GM12878 (cell line): ENCODE measurements at regions not wholly inside any gene's neighbourhood (a gene's known extent, or its start where the extent isn't known, plus 50 kb on each side); places are given as distances from the start of the nearest gene placed in this dataset.

Source experiments
- POLR2AphosphoS5 ChIP-seq: IDR thresholded peaks from 2 replicates; pipeline ENCODE4 v1.6.1; 2011; ENCODE audit warnings: mild to moderate bottlenecking, low read length, inconsistent platforms
- STAT1 ChIP-seq: fragments of 450-650 bp; conservative IDR thresholded peaks from 2 replicates; pipeline ENCODE4 v1.6.1; 2014; ENCODE audit warnings: antibody characterized with exemption, mild to moderate bottlenecking
- TF ChIP-seq, protein P1 (sequence below): fragments of 450-650 bp; formaldehyde crosslinking; IDR thresholded peaks from 2 replicates; pipeline ENCODE4 v1.4.0; 2022; ENCODE audit warnings: mild to moderate bottlenecking, moderate library complexity
- TF ChIP-seq, protein P2 (sequence below): IDR thresholded peaks from 2 replicates; pipeline ENCODE4 v1.6.1; 2012; ENCODE audit warnings: improper control_type of control experiment, low read depth, low read length; ENCODE audit not compliant: insufficient replicate concordance
- TF ChIP-seq, protein P3 (sequence below): IDR thresholded peaks from 2 replicates; pipeline ENCODE4 v1.6.1; 2012; ENCODE audit warnings: low read depth, low read length, improper control_type of control experiment
- TF ChIP-seq, protein P4 (sequence below): fragments of 150-350 bp; IDR thresholded peaks from 2 replicates; pipeline ENCODE4 v1.6.1; 2014; ENCODE audit warnings: mild to moderate bottlenecking, low read depth, low read length

DNA sequence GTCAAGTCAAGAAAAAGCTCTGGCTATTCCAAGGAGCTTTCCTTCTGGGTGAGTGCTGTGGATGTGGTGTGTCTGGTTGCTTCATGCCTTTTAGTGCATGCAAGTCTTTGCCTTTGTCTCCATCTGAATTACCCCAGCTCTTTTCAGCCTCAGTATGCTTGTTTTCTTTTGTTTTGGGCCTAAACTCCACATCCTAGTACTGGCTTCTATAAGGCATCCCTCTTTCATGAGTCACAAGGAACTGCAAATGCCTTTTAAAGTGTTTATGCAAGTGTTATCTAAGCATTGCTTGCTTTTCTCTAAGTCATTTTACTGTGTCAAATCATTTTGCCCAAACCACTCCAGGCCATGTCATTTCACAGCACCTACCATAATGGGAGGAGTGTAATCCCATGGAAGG lies 132.1 kb downstream of the PLCE1 start (continued):
- TF ChIP-seq, protein P1, sequence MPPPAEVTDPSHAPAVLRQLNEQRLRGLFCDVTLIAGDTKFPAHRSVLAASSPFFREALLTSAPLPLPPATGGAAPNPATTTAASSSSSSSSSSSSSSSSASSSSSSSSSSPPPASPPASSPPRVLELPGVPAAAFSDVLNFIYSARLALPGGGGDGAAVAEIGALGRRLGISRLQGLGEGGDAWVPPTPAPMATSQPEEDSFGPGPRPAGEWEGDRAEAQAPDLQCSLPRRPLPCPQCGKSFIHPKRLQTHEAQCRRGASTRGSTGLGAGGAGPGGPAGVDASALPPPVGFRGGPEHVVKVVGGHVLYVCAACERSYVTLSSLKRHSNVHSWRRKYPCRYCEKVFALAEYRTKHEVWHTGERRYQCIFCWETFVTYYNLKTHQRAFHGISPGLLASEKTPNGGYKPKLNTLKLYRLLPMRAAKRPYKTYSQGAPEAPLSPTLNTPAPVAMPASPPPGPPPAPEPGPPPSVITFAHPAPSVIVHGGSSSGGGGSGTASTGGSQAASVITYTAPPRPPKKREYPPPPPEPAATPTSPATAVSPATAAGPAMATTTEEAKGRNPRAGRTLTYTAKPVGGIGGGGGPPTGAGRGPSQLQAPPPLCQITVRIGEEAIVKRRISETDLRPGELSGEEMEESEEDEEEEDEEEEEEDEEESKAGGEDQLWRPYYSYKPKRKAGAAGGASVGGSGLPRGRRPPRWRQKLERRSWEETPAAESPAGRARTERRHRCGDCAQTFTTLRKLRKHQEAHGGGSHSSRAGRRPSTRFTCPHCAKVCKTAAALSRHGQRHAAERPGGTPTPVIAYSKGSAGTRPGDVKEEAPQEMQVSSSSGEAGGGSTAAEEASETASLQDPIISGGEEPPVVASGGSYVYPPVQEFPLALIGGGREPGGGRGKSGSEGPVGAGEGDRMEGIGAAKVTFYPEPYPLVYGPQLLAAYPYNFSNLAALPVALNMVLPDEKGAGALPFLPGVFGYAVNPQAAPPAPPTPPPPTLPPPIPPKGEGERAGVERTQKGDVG (CRISPR knock-in tag), result no peak
- TF ChIP-seq POLR2AphosphoS5 (no peak), STAT1 (no peak)
- TF ChIP-seq, protein P2, sequence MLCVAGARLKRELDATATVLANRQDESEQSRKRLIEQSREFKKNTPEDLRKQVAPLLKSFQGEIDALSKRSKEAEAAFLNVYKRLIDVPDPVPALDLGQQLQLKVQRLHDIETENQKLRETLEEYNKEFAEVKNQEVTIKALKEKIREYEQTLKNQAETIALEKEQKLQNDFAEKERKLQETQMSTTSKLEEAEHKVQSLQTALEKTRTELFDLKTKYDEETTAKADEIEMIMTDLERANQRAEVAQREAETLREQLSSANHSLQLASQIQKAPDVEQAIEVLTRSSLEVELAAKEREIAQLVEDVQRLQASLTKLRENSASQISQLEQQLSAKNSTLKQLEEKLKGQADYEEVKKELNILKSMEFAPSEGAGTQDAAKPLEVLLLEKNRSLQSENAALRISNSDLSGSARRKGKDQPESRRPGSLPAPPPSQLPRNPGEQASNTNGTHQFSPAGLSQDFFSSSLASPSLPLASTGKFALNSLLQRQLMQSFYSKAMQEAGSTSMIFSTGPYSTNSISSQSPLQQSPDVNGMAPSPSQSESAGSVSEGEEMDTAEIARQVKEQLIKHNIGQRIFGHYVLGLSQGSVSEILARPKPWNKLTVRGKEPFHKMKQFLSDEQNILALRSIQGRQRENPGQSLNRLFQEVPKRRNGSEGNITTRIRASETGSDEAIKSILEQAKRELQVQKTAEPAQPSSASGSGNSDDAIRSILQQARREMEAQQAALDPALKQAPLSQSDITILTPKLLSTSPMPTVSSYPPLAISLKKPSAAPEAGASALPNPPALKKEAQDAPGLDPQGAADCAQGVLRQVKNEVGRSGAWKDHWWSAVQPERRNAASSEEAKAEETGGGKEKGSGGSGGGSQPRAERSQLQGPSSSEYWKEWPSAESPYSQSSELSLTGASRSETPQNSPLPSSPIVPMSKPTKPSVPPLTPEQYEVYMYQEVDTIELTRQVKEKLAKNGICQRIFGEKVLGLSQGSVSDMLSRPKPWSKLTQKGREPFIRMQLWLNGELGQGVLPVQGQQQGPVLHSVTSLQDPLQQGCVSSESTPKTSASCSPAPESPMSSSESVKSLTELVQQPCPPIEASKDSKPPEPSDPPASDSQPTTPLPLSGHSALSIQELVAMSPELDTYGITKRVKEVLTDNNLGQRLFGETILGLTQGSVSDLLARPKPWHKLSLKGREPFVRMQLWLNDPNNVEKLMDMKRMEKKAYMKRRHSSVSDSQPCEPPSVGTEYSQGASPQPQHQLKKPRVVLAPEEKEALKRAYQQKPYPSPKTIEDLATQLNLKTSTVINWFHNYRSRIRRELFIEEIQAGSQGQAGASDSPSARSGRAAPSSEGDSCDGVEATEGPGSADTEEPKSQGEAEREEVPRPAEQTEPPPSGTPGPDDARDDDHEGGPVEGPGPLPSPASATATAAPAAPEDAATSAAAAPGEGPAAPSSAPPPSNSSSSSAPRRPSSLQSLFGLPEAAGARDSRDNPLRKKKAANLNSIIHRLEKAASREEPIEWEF, result no peak
- TF ChIP-seq, protein P3, sequence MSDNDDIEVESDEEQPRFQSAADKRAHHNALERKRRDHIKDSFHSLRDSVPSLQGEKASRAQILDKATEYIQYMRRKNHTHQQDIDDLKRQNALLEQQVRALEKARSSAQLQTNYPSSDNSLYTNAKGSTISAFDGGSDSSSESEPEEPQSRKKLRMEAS, result no peak
- TF ChIP-seq, protein P4, sequence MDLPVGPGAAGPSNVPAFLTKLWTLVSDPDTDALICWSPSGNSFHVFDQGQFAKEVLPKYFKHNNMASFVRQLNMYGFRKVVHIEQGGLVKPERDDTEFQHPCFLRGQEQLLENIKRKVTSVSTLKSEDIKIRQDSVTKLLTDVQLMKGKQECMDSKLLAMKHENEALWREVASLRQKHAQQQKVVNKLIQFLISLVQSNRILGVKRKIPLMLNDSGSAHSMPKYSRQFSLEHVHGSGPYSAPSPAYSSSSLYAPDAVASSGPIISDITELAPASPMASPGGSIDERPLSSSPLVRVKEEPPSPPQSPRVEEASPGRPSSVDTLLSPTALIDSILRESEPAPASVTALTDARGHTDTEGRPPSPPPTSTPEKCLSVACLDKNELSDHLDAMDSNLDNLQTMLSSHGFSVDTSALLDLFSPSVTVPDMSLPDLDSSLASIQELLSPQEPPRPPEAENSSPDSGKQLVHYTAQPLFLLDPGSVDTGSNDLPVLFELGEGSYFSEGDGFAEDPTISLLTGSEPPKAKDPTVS, result no peak
